H1 (cell line): ENCODE measurements at regions not wholly inside any gene's neighbourhood (a gene's known extent, or its start where the extent isn't known, plus 50 kb on each side); places are given as distances from the start of the nearest gene placed in this dataset.

ENCODE experiments used
- ASH2L ChIP-seq: fragments of 200-600, 300-600 bp; sonication (generic); IDR thresholded peaks from one replicate; pipeline ENCODE4 v1.7.1; 2017; ENCODE audit warnings: low read length
- BRCA1 ChIP-seq: IDR thresholded peaks from 2 replicates; pipeline ENCODE4 v1.6.1; 2012; ENCODE audit warnings: low read depth, low read length, improper control_type of control experiment
- HDAC6 ChIP-seq: IDR thresholded peaks from one replicate; pipeline ENCODE4 v1.7.1; 2012; ENCODE audit warnings: low read depth, mild to moderate bottlenecking, inconsistent platforms, low read length, moderate library complexity
- RXRA ChIP-seq: IDR thresholded peaks from 2 replicates; pipeline ENCODE4 v1.6.1; 2011; ENCODE audit warnings: low read depth, mild to moderate bottlenecking, low read length, moderate library complexity; ENCODE audit not compliant: insufficient read depth
- SIRT6 ChIP-seq: IDR thresholded peaks from one replicate; pipeline ENCODE4 v1.7.1; 2012; ENCODE audit warnings: low read length, inconsistent platforms

DNA sequence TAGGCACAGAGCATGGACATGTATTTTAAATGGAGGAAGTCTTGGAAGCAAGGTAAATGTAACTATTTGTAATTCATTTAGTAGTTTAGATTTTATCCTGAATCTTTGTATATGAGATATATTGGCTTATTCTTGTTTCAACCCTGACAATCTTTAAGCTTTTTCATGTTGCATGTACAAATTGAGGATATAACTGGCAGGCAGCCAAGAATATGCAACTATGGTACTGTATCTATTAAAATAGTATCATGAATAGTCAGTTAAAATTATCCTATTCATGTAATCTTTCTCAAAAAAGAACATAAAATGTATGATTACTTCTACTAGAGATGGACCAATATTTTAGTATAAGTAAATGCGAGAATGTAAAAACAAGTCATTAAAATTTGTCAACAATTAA is 1141.5 kb downstream of the PCDH18 start (continued):
- TF ChIP-seq RXRA (no peak), HDAC6 (no peak), ASH2L (no peak), BRCA1 (no peak), SIRT6 (no peak)
- TF ChIP-seq, all 59 proteins: peak for 0
